ENCODE measurements at regions not wholly inside any gene's neighbourhood (a gene's known extent, or its start where the extent isn't known, plus 50 kb on each side); places are given as distances from the start of the nearest gene placed in this dataset.
"Not testable (repeated sequence)": the region's sequence is repeated elsewhere in the genome, so short reads cannot be mapped to it uniquely, and the experiment has no call there.

GRCh38 chr9:82880336-82881050, 182.4 kb downstream of the RASEF start:
- DNase-seq: no peak

GRCh38 chr9:82882138-82882537, 180.8 kb downstream of the RASEF start:
- no peak for DNase-seq

GRCh38 chr9:82882748-82883147, 180.2 kb downstream of the RASEF start:
- no peak for DNase-seq

GRCh38 chr9:82883436-82883835, 179.5 kb downstream of the RASEF start:
- no peak for DNase-seq

GRCh38 chr9:82883974-82884373, 179.0 kb downstream of the RASEF start:
- not testable (repeated sequence) for DNase-seq

- DNase-seq: no peak
Observed at GRCh38 chr9:82890401-82890800, 172.5 kb downstream of the RASEF start.

GRCh38 chr9:82890865-82891264, 172.1 kb downstream of the RASEF start:
- no peak for DNase-seq

GRCh38 chr9:82891321-82891720, 171.6 kb downstream of the RASEF start:
- no peak for DNase-seq

GRCh38 chr9:82893549-82893948, 169.4 kb downstream of the RASEF start:
- no peak for DNase-seq

- no peak for DNase-seq
Observed at GRCh38 chr9:82894548-82894947, 168.4 kb downstream of the RASEF start.

- no peak for DNase-seq
Observed at GRCh38 chr9:82894961-82895821, 167.8 kb downstream of the RASEF start.

- DNase-seq: no peak
Observed at GRCh38 chr9:82895822-82896110, 167.2 kb downstream of the RASEF start.

GRCh38 chr9:82903503-82903902, 159.4 kb downstream of the RASEF start:
- no peak for DNase-seq

GRCh38 chr9:82911996-82912395, 150.9 kb downstream of the RASEF start:
- no peak for DNase-seq

GRCh38 chr9:82912645-82913044, 150.3 kb downstream of the RASEF start:
- DNase-seq: no peak

GRCh38 chr9:82916238-82916637, 146.7 kb downstream of the RASEF start:
- DNase-seq: not testable (repeated sequence)

GRCh38 chr9:82920154-82920553, 142.8 kb downstream of the RASEF start:
- no peak for DNase-seq

- DNase-seq: no peak
Observed at GRCh38 chr9:82922686-82923085, 140.3 kb downstream of the RASEF start.

- no peak for DNase-seq
Observed at GRCh38 chr9:82923092-82923911, 139.6 kb downstream of the RASEF start.

- DNase-seq: no peak
Observed at GRCh38 chr9:82923912-82924605, 138.9 kb downstream of the RASEF start.
